ENCODE measurements at regions not wholly inside any gene's neighbourhood (a gene's known extent, or its start where the extent isn't known, plus 50 kb on each side); places are given as distances from the start of the nearest gene placed in this dataset.

GRCh38 chr1:31507676-31508530, 68.4 kb upstream of the TINAGL1 start:
- Histone ChIP-seq H3K79me2 (ENCODE audit: low read length) (no peaks in the 10 kb centered on the region), H3K4me1 (ENCODE audit: insufficient read depth, low read length) (peaks cover 10% of the 10 kb centered on the region), H2AFZ (ENCODE audit: low read length) (no peak overlapping the region), H4K20me1 (ENCODE audit: low read length) (no peaks in the 10 kb centered on the region), H3K4me2 (ENCODE audit: low read length) (no peak overlapping the region), H3K27ac (ENCODE audit: low read length) (no peak overlapping the region), H3F3A (ENCODE audit: low read length, unreplicated experiment) (no peaks in the 10 kb centered on the region), H3K9me3 (ENCODE audit: low read length) (no peaks in the 10 kb centered on the region), H3K4me3 (ENCODE audit: low read length) (no peak overlapping the region), H3K27me3 (ENCODE audit: low read length) (no peaks in the 10 kb centered on the region), H3K9me2 (replicated peaks; ENCODE audit: low read length) (no peaks in the 10 kb centered on the region), H3K36me3 (ENCODE audit: low read depth, low read length) (no peaks in the 10 kb centered on the region), H3K9ac (ENCODE audit: low read length) (no peak overlapping the region)
- POLR2A ChIA-PET (ENCODE audit: unreplicated experiment), result no interaction called here
- DNase-seq (no peak), ATAC-seq (no peak)
- no TSS peak for BruUV-seq (replicated peaks)
- intact Hi-C loops (cut with micrococcal nuclease), result no loop called here
- TF ChIP-seq EZH2 (IDR thresholded peaks at IDR 0.05; ENCODE audit: low read length, unreplicated experiment) (no peak), EZH2phosphoT487 (IDR thresholded peaks at IDR 0.05; ENCODE audit: borderline replicate concordance, low read length) (no peak), CTCF (conservative IDR thresholded peaks at IDR 0.05; ENCODE audit: low read depth, low read length) (no peak)
- CTCF ChIA-PET, result no interaction called here

GRCh38 chr1:31509124-31510072, 66.9 kb upstream of the TINAGL1 start:
- no peaks in the 10 kb centered on the region for H3K79me2 ChIP-seq (ENCODE audit: low read length)
- ChIA-PET POLR2A (ENCODE audit: unreplicated experiment) (interaction anchor here (0.6 kb wide), 1 partner anchor 252 kb away, joined by 9 read pairs; no protein-coding TSS in a partner anchor), CTCF (no interaction called here)
- H3K9me2 ChIP-seq (replicated peaks; ENCODE audit: low read length), result no peaks in the 10 kb centered on the region
- no peak overlapping the region for H3K4me2 ChIP-seq (ENCODE audit: low read length)
- DNase-seq (no peak), ATAC-seq (no peak)
- H3K9me3 ChIP-seq (ENCODE audit: low read length), result no peaks in the 10 kb centered on the region
- no peaks in the 10 kb centered on the region for H3K27me3 ChIP-seq (ENCODE audit: low read length)
- no peaks in the 10 kb centered on the region for H4K20me1 ChIP-seq (ENCODE audit: low read length)
- no peak overlapping the region for H2AFZ ChIP-seq (ENCODE audit: low read length)
- no peaks in the 10 kb centered on the region for H3F3A ChIP-seq (ENCODE audit: low read length, unreplicated experiment)
- no peak overlapping the region for H3K4me3 ChIP-seq (ENCODE audit: low read length)
- no peak overlapping the region for H3K27ac ChIP-seq (ENCODE audit: low read length)
- H3K9ac ChIP-seq (ENCODE audit: low read length), result no peak overlapping the region
- intact Hi-C loops (cut with micrococcal nuclease), result no loop called here
- H3K4me1 ChIP-seq (ENCODE audit: insufficient read depth, low read length), result peaks cover 10% of the 10 kb centered on the region
- H3K36me3 ChIP-seq (ENCODE audit: low read depth, low read length), result no peaks in the 10 kb centered on the region
- TF ChIP-seq EZH2phosphoT487 (IDR thresholded peaks at IDR 0.05; ENCODE audit: borderline replicate concordance, low read length) (no peak), EZH2 (IDR thresholded peaks at IDR 0.05; ENCODE audit: low read length, unreplicated experiment) (no peak), CTCF (conservative IDR thresholded peaks at IDR 0.05; ENCODE audit: low read depth, low read length) (no peak)
- BruUV-seq (replicated peaks), result no TSS peak

Measured in PC-3 (cell line).